ENCODE measurements at regions not wholly inside any gene's neighbourhood (a gene's known extent, or its start where the extent isn't known, plus 50 kb on each side); places are given as distances from the start of the nearest gene placed in this dataset.
"Not testable (repeated sequence)": the region's sequence is repeated elsewhere in the genome, so short reads cannot be mapped to it uniquely, and the experiment has no call there.

- no peak for ATAC-seq
- TF ChIP-seq POU6F1 (CRISPR knock-in tag; IDR thresholded peaks at IDR 0.05; ENCODE audit: borderline replicate concordance, low read depth) (no peak), CSDC2 (CRISPR knock-in tag; IDR thresholded peaks at IDR 0.05) (no peak), TSHZ2 (CRISPR knock-in tag; IDR thresholded peaks at IDR 0.05) (no peak), PATZ1 (CRISPR knock-in tag; IDR thresholded peaks at IDR 0.05; ENCODE audit: borderline replicate concordance) (no peak), BACH2 (CRISPR knock-in tag; IDR thresholded peaks at IDR 0.05; ENCODE audit: borderline replicate concordance) (no peak), ZNF70 (CRISPR knock-in tag; IDR thresholded peaks at IDR 0.05) (no peak), TOX (CRISPR knock-in tag; IDR thresholded peaks at IDR 0.05; ENCODE audit: borderline replicate concordance) (no peak), ZNF565 (CRISPR knock-in tag; conservative IDR thresholded peaks at IDR 0.05; ENCODE audit: low read depth) (no peak), CSRNP3 (CRISPR knock-in tag; IDR thresholded peaks at IDR 0.05) (no peak), OSR1 (CRISPR knock-in tag; IDR thresholded peaks at IDR 0.05) (no peak), RARB (CRISPR knock-in tag; IDR thresholded peaks at IDR 0.05) (no peak), PPARA (CRISPR knock-in tag; IDR thresholded peaks at IDR 0.05; ENCODE audit: borderline replicate concordance) (no peak), GLIS3 (CRISPR knock-in tag; IDR thresholded peaks at IDR 0.05) (no peak), ARNTL (CRISPR knock-in tag; IDR thresholded peaks at IDR 0.05; ENCODE audit: borderline replicate concordance, low read depth) (no peak), SNAI2 (CRISPR knock-in tag; IDR thresholded peaks at IDR 0.05) (no peak), ZFP3 (CRISPR knock-in tag; IDR thresholded peaks at IDR 0.05) (no peak)
These were observed 146.7 kb downstream of the LRATD1 start for GRCh38 chr2:14779252-14779651.

- no peak for ATAC-seq
- no peak for TF ChIP-seq PATZ1 (CRISPR knock-in tag; IDR thresholded peaks at IDR 0.05; ENCODE audit: borderline replicate concordance)
- TF ChIP-seq SNAI2 (CRISPR knock-in tag; IDR thresholded peaks at IDR 0.05), result no peak
- TF ChIP-seq BACH2 (CRISPR knock-in tag; IDR thresholded peaks at IDR 0.05; ENCODE audit: borderline replicate concordance), result no peak
- no peak for TF ChIP-seq ZFP30 (CRISPR knock-in tag; IDR thresholded peaks at IDR 0.05)
- TF ChIP-seq ARNTL (CRISPR knock-in tag; IDR thresholded peaks at IDR 0.05; ENCODE audit: borderline replicate concordance, low read depth), result no peak
These were observed 148.6 kb downstream of the LRATD1 start for GRCh38 chr2:14781142-14781541.

- ATAC-seq, result not testable (repeated sequence)
These were observed 156.3 kb downstream of the LRATD1 start for GRCh38 chr2:14788814-14789213.

GRCh38 chr2:14790041-14790640 is 157.6 kb downstream of the LRATD1 start:
- no peak for ATAC-seq
- no peak for TF ChIP-seq ESRRG (CRISPR knock-in tag; IDR thresholded peaks at IDR 0.05)
- no peak for TF ChIP-seq BACH2 (CRISPR knock-in tag; IDR thresholded peaks at IDR 0.05; ENCODE audit: borderline replicate concordance)
- TF ChIP-seq ZFP30 (CRISPR knock-in tag; IDR thresholded peaks at IDR 0.05), result no peak
- no peak for TF ChIP-seq POU6F1 (CRISPR knock-in tag; IDR thresholded peaks at IDR 0.05; ENCODE audit: borderline replicate concordance, low read depth)
- no peak for TF ChIP-seq ZFP3 (CRISPR knock-in tag; IDR thresholded peaks at IDR 0.05)
- no peak for TF ChIP-seq OSR1 (CRISPR knock-in tag; IDR thresholded peaks at IDR 0.05)
- TF ChIP-seq CSRNP3 (CRISPR knock-in tag; IDR thresholded peaks at IDR 0.05), result no peak
- no peak for TF ChIP-seq ZNF565 (CRISPR knock-in tag; conservative IDR thresholded peaks at IDR 0.05; ENCODE audit: low read depth)
- no peak for TF ChIP-seq SNAI2 (CRISPR knock-in tag; IDR thresholded peaks at IDR 0.05)
- TF ChIP-seq CSDC2 (CRISPR knock-in tag; IDR thresholded peaks at IDR 0.05), result no peak
- no peak for TF ChIP-seq ZC3H10 (CRISPR knock-in tag; IDR thresholded peaks at IDR 0.05)
- TF ChIP-seq GLIS3 (CRISPR knock-in tag; IDR thresholded peaks at IDR 0.05), result no peak
